T-helper 1 cell treated with Interleukin-12 subunit alpha and Interleukin-12 subunit beta and Interleukin-4 antibody, amounts not matched to agents 30 μg/mL and 1 μg/mL, for 36 hours (primary cell): ENCODE measurements at regions not wholly inside any gene's neighbourhood (a gene's known extent, or its start where the extent isn't known, plus 50 kb on each side); places are given as distances from the start of the nearest gene placed in this dataset.
"Not testable (repeated sequence)": the region's sequence is repeated elsewhere in the genome, so short reads cannot be mapped to it uniquely, and the experiment has no call there.

Source experiments
- H3K27ac Mint-ChIP-seq: one replicate; pipeline ENCODE4 v1.8.0; 2021; ENCODE audit warnings: mild to moderate bottlenecking, mixed read lengths
- H3K27me3 Mint-ChIP-seq: one replicate; pipeline ENCODE4 v1.8.0; 2021; ENCODE audit warnings: low read depth, mixed read lengths
- H3K36me3 Mint-ChIP-seq: one replicate; pipeline ENCODE4 v1.8.0; 2021; ENCODE audit warnings: low read depth, mixed read lengths
- H3K4me1 Mint-ChIP-seq: one replicate; pipeline ENCODE4 v1.8.0; 2021; ENCODE audit warnings: low read depth, mixed read lengths
- H3K4me3 Mint-ChIP-seq: one replicate; pipeline ENCODE4 v1.8.0; 2021; ENCODE audit warnings: mild to moderate bottlenecking, moderate library complexity, mixed read lengths
- H3K9me3 Mint-ChIP-seq: one replicate; pipeline ENCODE4 v1.8.0; 2021; ENCODE audit warnings: mixed read lengths

- Mint-ChIP-seq H3K27me3 (no peaks in the 10 kb centered on the region), H3K4me1 (no peaks in the 10 kb centered on the region), H3K4me3 (no peak overlapping the region), H3K9me3 (peaks cover 58% of the 10 kb centered on the region), H3K27ac (no peak overlapping the region), H3K36me3 (peaks cover 5% of the 10 kb centered on the region)
Observed at GRCh38 chr19:57016076-57016475, 103.7 kb upstream of the USP29 start.

GRCh38 chr19:57016491-57016890 lies 103.3 kb upstream of the USP29 start:
- H3K9me3 Mint-ChIP-seq = peaks cover 58% of the 10 kb centered on the region
- H3K27ac Mint-ChIP-seq = no peak overlapping the region
- H3K4me1 Mint-ChIP-seq = no peaks in the 10 kb centered on the region
- no peaks in the 10 kb centered on the region for H3K27me3 Mint-ChIP-seq
- H3K4me3 Mint-ChIP-seq = no peak overlapping the region
- peaks cover 5% of the 10 kb centered on the region for H3K36me3 Mint-ChIP-seq

GRCh38 chr19:57025491-57025890 lies 94.3 kb upstream of the USP29 start:
- Mint-ChIP-seq H3K27me3 (no peaks in the 10 kb centered on the region), H3K4me1 (no peaks in the 10 kb centered on the region), H3K27ac (no peak overlapping the region), H3K36me3 (peaks cover 2% of the 10 kb centered on the region), H3K4me3 (no peak overlapping the region), H3K9me3 (peaks cover 61% of the 10 kb centered on the region)

- H3K36me3 Mint-ChIP-seq = peaks cover 2% of the 10 kb centered on the region
- H3K4me1 Mint-ChIP-seq = no peaks in the 10 kb centered on the region
- peaks cover 62% of the 10 kb centered on the region for H3K9me3 Mint-ChIP-seq
- H3K4me3 Mint-ChIP-seq = no peak overlapping the region
- no peaks in the 10 kb centered on the region for H3K27me3 Mint-ChIP-seq
- no peak overlapping the region for H3K27ac Mint-ChIP-seq
Observed at GRCh38 chr19:57026476-57026875, 93.3 kb upstream of the USP29 start.

- Mint-ChIP-seq H3K4me1 (no peaks in the 10 kb centered on the region), H3K27me3 (no peaks in the 10 kb centered on the region), H3K27ac (no peak overlapping the region), H3K4me3 (no peak overlapping the region), H3K36me3 (peaks cover 2% of the 10 kb centered on the region), H3K9me3 (peaks cover 63% of the 10 kb centered on the region)
Observed at GRCh38 chr19:57027360-57027759, 92.4 kb upstream of the USP29 start.

- Mint-ChIP-seq H3K4me1 (no peaks in the 10 kb centered on the region), H3K27ac (no peak overlapping the region)
Observed at GRCh38 chr19:57028804-57029525, 90.8 kb upstream of the USP29 start.

GRCh38 chr19:57031106-57031505 lies 88.7 kb upstream of the USP29 start:
- Mint-ChIP-seq H3K4me3 (no peak overlapping the region), H3K9me3 (peaks cover 57% of the 10 kb centered on the region), H3K4me1 (no peaks in the 10 kb centered on the region), H3K27ac (no peak overlapping the region), H3K27me3 (no peaks in the 10 kb centered on the region), H3K36me3 (peaks cover 2% of the 10 kb centered on the region)

More at GRCh38 chr19:57028804-57029525, 90.8 kb upstream of the USP29 start:
- no peaks in the 10 kb centered on the region for H3K27me3 Mint-ChIP-seq
- H3K36me3 Mint-ChIP-seq = peaks cover 2% of the 10 kb centered on the region
- H3K9me3 Mint-ChIP-seq = peaks cover 64% of the 10 kb centered on the region
- H3K4me3 Mint-ChIP-seq = no peak overlapping the region

- no peaks in the 10 kb centered on the region for H3K27me3 Mint-ChIP-seq
- H3K27ac Mint-ChIP-seq = no peak overlapping the region
- H3K9me3 Mint-ChIP-seq = peaks cover 66% of the 10 kb centered on the region
- H3K4me1 Mint-ChIP-seq = no peaks in the 10 kb centered on the region
- H3K4me3 Mint-ChIP-seq = no peak overlapping the region
- H3K36me3 Mint-ChIP-seq = peaks cover 2% of the 10 kb centered on the region
Observed at GRCh38 chr19:57033576-57033975, 86.2 kb upstream of the USP29 start.

- Mint-ChIP-seq H3K4me1 (no peaks in the 10 kb centered on the region), H3K4me3 (no peak overlapping the region), H3K27ac (no peak overlapping the region), H3K36me3 (peaks cover 2% of the 10 kb centered on the region), H3K9me3 (peaks cover 69% of the 10 kb centered on the region), H3K27me3 (no peaks in the 10 kb centered on the region)
Observed at GRCh38 chr19:57034544-57034943, 85.2 kb upstream of the USP29 start.

GRCh38 chr19:57035740-57036139 lies 84.0 kb upstream of the USP29 start:
- H3K27ac Mint-ChIP-seq, H3K4me1 Mint-ChIP-seq, H3K27me3 Mint-ChIP-seq, H3K36me3 Mint-ChIP-seq, H3K4me3 Mint-ChIP-seq: not testable (repeated sequence)
- peaks cover 77% of the 10 kb centered on the region for H3K9me3 Mint-ChIP-seq

GRCh38 chr19:57037556-57037955 lies 82.2 kb upstream of the USP29 start:
- H3K27ac Mint-ChIP-seq = no peak overlapping the region
- H3K4me3 Mint-ChIP-seq = no peak overlapping the region
- H3K4me1 Mint-ChIP-seq = no peaks in the 10 kb centered on the region
- H3K9me3 Mint-ChIP-seq = peaks cover 75% of the 10 kb centered on the region
- H3K36me3 Mint-ChIP-seq = peaks cover 2% of the 10 kb centered on the region
- no peaks in the 10 kb centered on the region for H3K27me3 Mint-ChIP-seq

GRCh38 chr19:57047743-57048142 lies 72.0 kb upstream of the USP29 start:
- Mint-ChIP-seq H3K9me3 (peaks cover 52% of the 10 kb centered on the region), H3K27ac (no peak overlapping the region), H3K4me3 (no peak overlapping the region), H3K36me3 (peaks cover 3% of the 10 kb centered on the region), H3K27me3 (no peaks in the 10 kb centered on the region), H3K4me1 (no peaks in the 10 kb centered on the region)

GRCh38 chr19:57050863-57051262 lies 68.9 kb upstream of the USP29 start:
- no peak overlapping the region for H3K27ac Mint-ChIP-seq
- H3K36me3 Mint-ChIP-seq = peaks cover 3% of the 10 kb centered on the region
- H3K9me3 Mint-ChIP-seq = peaks cover 73% of the 10 kb centered on the region
- H3K27me3 Mint-ChIP-seq = no peaks in the 10 kb centered on the region
- H3K4me1 Mint-ChIP-seq = no peaks in the 10 kb centered on the region
- no peak overlapping the region for H3K4me3 Mint-ChIP-seq

- Mint-ChIP-seq H3K36me3 (peaks cover 3% of the 10 kb centered on the region), H3K4me1 (no peaks in the 10 kb centered on the region), H3K9me3 (peaks cover 66% of the 10 kb centered on the region), H3K4me3 (no peak overlapping the region), H3K27ac (no peak overlapping the region), H3K27me3 (no peaks in the 10 kb centered on the region)
Observed at GRCh38 chr19:57052081-57052480, 67.7 kb upstream of the USP29 start.

GRCh38 chr19:57053401-57053800 lies 66.4 kb upstream of the USP29 start:
- Mint-ChIP-seq H3K9me3 (peaks cover 59% of the 10 kb centered on the region), H3K27ac (no peak overlapping the region), H3K4me3 (no peak overlapping the region), H3K4me1 (no peaks in the 10 kb centered on the region), H3K36me3 (no peaks in the 10 kb centered on the region), H3K27me3 (no peaks in the 10 kb centered on the region)

GRCh38 chr19:57055956-57056355 lies 63.8 kb upstream of the USP29 start:
- Mint-ChIP-seq H3K4me3 (no peak overlapping the region), H3K4me1 (no peaks in the 10 kb centered on the region), H3K27me3 (no peaks in the 10 kb centered on the region), H3K9me3 (peaks cover 61% of the 10 kb centered on the region), H3K36me3 (no peaks in the 10 kb centered on the region), H3K27ac (no peak overlapping the region)
